HG03025 (cell line): ENCODE measurements at regions not wholly inside any gene's neighbourhood (a gene's known extent, or its start where the extent isn't known, plus 50 kb on each side); places are given as distances from the start of the nearest gene placed in this dataset.
"Not testable (repeated sequence)": the region's sequence is repeated elsewhere in the genome, so short reads cannot be mapped to it uniquely, and the experiment has no call there.

Experiments
- ATAC-seq: cut with Tn5 transposase; IDR thresholded peaks from one replicate; pipeline ENCODE4 v1.9.1; 2021; ENCODE audit warnings: mild to moderate bottlenecking, moderate library complexity; ENCODE audit not compliant: unreplicated experiment, low FRiP score

DNA sequence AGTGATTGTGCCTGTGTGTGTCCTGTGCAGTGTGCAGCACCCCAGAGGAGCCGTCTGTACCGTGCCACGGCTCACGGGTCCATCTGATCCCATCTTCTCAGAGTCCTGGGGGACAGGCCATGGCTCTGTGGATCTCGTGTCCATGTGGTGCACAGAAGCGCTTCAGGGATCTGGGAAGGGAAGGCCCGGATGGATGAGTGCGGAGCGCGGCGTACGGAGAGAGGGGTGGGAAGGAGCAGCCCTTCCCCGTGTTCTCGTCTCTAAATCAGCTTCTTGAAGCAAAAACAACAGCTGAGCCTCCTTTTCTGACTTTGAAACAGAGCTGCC, 208.4 kb downstream of the LAT start:
- ATAC-seq: not testable (repeated sequence)

DNA sequence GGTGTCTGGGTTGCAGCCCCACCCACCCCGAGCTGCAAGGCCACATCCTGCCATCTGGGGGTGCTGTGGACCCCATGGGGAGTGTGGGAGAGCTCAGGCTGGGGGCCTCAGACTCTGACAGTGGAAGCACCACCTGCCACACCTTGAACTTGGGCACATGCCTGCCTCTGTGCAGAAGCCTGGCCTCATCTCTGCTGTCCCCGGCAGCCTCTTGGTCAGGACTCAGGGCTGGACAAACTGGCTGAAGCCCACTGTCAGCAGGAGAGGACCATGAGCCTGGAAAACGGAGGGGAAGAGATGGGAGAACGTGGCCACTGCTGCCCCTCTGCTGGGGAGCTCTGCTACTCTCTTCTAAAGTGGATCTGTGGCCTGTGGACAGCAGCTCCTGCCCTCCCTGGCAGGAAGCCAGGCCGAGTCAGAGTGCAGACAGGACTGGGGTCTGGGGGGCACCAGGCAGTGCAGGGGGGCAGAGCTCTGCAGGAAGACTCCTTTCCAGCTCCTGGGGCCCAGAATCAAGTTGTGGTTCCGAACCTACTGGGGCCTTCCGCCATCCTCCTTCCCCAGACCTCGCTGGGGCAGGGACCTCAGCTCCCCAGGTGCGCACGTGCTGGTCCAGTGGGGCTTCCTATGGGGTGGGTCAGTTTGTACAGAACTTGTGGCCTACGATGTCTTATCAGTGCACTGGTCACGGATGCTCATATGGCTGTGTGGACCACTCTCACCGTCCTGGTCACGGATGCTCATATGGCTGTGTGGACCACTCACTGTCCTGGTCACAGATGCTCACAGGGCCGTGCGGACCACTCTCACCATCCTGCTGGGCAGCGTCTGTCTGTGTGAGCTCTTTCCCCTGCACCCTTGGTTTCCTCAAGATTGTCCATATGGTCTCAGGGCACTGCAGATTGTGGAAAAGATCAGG, 207.7 kb downstream of the LAT start:
- no peak for ATAC-seq

DNA sequence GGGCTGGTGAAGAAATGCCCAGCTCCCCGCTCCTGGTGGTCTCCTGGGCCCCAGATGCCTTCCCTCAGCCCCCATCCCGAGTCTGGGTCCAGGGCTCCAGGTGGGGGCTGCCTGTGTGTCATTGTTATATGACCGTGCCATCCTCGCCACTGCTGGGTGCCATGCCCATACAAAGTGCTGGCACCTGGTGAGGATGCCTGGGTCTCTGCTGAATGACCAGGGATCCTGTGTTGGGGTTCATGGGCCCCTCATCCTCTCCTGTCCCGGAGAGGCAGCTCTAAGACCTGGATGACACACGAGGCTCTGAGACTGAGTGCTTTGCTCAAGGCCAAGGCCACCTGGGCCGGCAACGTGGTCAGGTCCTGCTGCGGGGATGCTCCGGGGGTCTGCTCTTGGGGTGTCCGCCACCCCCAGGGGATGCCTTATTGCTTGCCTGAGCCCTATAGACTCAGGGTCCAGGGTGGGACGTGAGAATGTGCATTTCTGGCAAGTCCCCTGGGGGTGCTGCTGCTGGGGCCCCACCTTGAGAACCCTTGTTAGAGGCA, 206.9 kb downstream of the LAT start:
- not testable (repeated sequence) for ATAC-seq

DNA sequence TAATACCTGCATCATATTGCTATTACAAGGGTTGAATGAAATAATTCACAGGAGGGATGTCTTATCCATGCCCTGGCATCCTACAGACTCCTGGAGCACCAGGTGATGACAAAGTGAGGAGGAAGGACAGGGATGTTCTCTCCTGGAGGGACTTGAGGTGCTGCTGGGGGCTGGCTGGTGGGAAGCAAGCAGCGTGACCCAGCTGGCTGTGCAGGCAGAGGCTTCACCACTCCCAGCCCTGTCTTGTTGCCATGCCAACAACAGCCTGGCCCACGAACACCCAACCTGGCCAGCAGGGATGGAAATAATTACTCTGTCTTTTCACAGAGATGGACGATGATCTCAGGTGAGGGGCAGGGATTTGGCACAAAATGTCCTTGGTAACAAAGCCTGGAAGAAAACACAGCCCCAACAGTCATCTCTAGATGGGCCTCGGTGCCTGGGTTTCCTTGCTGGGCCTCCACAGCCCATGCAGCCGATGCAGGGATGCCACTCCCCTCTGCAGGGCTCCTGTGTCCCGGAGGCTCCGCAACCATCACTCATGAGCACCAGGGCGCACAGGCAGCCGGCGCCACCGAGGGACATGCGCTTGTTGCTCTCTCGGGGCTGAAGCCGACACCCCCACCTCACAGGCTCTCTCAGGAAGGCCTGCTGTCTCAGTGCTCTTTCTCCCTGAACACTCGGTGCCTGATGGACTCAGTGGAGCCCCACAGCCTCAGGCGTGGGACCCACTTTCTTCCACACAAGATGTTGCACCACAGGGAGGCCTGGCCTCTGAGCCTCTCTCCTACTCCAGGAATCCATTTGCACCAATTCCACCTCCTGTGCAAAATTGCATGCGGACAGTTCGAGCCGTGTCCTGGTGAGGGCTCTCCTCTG, 205.9 kb downstream of the LAT start:
- not testable (repeated sequence) for ATAC-seq

DNA sequence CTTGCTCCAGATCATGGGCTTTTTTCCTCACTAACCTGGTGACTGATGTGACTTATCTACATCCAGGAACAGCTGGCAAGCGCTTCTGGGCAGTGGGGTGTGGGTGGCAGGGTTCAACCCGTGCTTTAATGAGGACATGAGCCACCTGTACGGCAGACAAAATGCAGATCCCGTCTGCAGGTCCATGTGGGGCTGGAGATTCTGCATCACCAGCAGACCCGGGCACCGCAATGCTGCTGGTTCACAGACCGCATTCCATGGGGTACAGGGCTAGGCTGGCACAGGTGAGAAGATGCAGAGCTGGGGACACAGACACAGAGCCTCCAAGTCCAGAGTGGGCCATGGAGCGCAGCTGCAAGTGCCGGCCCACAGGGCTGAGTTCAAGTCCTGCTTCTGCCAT, 204.0 kb downstream of the LAT start:
- not testable (repeated sequence) for ATAC-seq

DNA sequence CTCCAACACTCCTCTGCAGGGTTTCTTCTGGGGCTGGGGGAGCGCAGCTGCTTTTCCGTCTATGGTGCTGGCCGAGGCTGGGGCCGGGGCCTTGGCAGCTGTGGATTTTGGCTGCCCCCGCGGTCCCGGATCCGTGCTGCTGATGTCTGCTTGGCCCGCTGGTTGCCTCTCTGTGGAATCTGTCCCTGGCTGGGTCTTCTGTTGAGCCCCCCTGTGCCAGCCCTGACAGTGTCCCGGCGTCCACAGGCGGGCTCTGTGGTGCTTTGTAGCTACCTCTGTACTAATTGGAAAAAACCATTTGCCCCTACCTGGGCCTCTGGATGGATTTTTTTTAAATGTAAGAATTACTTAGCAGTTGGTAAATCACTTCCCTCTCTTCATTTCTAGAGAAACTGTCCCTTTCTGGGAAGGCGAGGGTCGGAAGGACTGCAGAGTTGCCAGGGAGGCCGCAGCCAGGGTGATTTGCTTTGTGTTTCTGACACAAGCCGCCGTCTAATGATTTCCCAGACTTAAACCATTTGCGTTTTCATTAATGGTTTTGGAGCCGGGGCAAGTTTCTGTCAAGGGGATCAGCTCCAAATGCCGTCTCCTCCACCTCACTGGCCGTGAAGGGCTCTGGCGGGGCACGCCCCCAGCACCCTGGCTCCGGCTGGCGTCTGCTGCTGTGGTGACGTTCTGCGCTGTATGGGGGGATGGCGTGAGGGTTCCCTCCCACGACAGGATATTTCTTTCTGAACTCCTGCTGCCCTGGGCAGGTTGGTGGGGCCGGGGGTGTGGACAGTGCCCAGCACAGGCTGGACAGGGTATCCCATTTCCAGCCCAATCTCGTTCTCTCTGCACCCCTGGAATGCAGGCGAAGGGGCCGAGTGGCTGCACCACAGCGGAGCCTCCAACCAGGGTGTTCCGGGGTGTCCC, 201.7 kb downstream of the LAT start:
- not testable (repeated sequence) for ATAC-seq

DNA sequence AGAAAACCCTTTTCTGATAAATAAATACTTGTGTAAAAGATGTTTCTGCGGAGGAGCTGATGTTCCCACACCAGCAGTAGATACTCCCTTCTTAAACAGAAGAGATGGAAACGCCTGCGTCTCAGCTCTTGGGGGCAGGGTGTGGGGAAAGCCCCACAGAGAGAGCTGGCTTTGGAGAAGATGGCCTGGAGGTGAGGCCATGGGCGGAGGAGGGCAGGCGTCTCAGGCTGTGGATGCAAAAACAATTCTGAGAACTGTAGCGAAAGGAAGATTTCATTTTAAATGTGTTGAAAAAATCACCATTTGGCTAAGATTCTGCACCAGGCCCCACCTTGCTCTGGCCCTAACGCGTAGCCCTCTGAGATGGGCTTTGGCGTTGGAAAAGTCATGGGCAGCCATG, 201.0 kb downstream of the LAT start:
- ATAC-seq: not testable (repeated sequence)

DNA sequence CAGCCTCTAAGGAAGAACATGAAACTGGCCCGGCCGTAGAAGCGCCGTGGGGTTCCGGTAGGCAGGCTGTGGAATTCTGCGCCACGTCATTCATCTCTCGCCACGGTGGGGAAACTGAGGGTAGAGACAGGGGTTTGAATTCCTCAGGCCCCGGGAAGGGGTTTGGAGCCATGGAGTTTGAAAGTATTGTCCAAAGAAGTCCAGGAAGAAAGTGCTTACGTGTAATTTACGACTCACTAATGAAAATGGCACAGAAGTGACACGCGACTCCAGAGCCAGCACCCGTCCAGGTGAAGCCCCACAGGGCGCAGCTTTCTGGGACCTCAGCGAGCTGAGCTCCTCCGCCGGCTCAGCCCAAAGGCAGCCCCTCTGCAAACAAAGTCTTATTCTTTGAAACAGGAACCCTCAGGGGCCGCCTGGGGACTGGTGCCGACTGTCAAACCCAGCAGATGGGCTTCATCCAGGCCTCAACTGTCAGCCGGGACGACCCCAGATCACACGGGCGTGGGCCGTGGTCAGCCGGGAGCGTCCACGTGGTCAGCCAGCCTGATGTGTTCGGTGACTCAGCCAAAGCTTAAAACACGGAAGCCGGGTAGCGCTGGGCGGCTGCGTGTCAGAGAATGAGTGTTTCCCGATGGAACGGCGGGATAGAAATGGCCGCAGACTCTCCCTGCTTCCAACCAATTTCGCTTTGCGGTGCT, 200.0 kb downstream of the LAT start:
- ATAC-seq: not testable (repeated sequence)

DNA sequence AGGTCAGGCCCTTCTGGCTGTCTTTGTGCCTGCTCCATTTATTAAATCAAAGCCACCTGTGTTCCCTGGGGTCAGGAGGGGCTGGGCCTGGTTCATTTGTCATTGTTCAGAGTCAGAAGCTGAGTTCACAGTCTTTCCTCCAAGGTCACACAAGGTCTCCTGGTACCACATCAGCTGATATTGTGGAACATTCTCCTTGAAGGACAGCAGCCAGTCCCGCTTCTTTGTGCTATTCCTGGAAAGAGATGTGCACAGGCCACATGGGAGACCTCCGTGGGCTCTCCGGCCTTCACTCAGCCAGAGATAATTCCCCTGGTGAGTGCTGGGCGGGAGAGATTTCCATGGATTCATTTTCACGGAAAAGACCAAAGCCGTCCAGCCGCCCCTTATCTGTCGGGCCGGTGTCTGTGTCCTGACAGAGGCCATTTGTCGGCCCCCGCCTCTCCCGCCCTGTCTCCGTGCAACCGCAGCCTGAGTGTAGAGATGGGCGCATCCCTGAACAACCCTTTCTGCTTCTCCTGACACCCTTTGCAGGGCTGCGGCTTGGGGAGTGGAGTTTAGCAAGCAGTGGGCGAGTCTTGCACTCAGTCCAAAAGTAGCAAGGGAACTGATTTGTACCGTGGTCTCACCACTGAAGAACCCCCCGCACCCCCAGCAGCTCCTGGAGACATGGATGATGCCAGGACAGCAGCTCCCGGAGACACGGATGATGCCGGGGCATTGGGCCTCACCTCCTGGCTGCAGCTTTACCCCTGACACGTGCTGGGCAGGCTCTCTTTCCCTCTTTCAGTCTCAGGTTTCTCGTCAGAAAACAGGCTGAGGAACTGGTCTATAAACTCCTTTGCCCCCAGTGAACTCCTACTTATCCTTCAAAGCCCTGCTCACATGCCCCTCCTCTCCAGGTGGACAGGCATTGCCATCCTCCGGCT, 198.4 kb downstream of the LAT start:
- ATAC-seq: not testable (repeated sequence)

DNA sequence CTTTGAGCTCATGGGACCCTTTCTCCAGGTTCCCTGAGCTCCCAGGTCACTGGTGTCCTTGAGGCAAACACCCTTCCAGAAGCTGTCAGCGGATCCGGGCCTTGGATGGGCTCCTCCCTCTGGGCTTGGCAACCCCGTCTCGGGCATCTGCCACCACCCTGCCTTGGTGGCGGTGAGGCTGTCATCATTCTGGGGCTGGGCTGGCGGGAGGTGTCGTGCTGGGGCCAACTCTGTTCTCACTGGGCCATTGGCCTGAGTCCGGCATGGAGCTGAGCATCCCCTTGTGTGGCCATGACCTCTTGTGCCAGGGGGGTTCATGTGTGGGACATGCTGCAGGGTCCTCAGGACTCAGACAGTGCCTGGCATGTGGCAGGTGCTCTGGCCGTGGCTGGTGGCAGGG, 197.6 kb downstream of the LAT start:
- ATAC-seq: no peak

DNA sequence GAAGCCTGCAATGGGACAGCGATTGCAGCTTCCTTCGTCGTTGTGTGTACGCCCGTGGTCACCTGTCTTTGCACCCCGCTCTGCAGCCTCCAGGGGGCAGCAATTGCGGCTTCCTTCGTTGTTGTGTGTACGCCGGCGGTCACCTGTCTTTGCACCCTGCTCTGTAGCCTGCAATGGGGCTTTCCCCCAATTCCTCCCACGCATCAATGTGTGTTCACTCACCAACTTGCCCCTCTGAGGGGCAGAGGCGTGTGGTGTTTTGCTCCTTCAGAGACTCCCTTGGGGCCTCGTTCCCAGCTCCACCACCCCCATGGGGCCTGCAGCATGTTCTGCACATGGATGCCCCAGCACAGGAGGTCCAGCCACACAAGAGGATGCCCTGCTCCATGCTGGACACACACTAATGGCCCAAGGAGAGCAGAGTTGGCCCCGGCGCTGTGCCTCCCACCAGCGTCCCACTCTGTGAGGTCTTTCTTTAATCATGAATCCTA, 197.1 kb downstream of the LAT start:
- not testable (repeated sequence) for ATAC-seq

DNA sequence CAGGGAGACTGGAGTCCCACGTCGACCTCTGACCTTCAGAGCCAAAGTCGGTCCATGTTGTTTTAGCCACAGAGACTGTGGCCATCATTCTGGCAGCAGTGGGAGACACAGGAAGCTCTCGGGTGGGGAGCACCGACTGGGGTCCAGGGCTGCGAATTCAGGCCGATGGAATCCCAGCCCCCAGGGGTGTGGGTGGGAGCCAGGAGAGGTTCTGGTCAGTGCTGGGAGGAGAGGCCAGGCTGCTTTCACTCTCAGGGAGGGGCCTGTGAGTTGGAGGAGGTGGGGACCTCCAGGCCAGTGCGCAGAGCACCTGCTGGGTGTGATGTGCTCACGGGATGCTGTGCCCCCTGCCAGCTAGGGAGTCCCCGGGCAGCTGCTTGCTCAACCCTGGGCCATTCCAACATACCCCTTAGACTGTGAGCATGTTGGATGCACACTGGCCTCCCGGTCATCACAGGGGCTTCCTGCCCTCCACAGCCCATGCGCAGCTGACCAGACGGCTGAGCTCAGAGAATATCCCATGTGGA, 196.5 kb downstream of the LAT start:
- ATAC-seq: not testable (repeated sequence)

DNA sequence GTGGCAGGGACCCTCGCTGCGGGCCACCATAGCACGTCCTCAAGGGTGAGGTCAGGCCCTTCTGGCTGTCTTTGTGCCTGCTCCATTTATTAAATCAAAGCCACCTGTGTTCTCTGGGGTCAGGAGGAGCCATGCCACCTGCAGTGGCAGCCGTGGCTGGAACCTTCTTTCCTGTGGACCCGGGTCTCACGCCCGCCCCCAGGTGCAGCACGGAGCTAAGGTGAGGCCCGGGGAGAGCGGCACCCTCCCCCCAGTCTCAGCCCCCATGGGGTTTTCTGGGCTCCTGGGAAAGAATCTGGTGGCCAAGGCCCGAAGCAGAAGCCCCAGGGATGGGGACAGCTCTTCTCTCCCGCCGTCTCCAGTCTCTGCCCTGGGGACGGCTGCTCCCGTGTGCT, 195.4 kb downstream of the LAT start:
- not testable (repeated sequence) for ATAC-seq

DNA sequence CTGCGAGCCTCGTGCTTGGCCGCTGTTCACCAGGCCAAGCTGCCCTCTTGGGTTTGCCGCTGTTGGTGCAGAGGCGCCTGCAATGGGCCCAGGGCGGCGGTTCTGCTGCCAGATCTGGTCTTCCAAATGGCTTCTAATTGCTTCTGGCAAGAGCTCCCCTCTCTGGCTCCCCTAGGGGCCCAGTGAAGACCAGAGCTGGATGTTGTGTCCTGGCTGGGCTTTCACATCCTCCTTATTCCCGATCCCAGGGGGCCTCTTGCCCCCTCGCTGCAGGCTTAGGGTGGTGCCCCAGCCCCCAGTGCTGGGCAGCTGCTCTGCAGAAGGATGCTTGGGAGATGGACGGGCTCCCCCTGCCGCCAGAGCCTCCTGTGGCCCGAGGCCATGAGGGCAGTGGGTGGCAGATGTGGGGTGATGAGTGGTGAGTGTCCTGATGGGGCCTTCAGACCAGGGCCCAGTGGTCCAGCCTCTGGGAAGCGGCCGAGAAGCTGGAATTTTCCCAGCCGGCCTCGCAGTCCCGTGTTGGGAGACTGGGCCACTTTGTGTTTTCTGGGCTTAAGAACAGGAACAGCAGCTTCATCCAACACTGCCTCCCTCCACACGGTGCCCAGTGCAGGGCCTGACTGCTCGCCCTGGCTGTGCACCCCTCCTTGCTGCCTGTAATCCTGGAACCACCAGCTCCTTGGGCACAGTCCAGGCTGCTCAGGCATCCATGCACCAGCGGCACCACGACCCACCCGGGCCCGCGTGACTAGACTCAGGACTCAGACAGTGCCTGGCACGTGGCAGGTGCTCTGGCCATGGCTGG, 194.8 kb downstream of the LAT start:
- ATAC-seq: not testable (repeated sequence)

DNA sequence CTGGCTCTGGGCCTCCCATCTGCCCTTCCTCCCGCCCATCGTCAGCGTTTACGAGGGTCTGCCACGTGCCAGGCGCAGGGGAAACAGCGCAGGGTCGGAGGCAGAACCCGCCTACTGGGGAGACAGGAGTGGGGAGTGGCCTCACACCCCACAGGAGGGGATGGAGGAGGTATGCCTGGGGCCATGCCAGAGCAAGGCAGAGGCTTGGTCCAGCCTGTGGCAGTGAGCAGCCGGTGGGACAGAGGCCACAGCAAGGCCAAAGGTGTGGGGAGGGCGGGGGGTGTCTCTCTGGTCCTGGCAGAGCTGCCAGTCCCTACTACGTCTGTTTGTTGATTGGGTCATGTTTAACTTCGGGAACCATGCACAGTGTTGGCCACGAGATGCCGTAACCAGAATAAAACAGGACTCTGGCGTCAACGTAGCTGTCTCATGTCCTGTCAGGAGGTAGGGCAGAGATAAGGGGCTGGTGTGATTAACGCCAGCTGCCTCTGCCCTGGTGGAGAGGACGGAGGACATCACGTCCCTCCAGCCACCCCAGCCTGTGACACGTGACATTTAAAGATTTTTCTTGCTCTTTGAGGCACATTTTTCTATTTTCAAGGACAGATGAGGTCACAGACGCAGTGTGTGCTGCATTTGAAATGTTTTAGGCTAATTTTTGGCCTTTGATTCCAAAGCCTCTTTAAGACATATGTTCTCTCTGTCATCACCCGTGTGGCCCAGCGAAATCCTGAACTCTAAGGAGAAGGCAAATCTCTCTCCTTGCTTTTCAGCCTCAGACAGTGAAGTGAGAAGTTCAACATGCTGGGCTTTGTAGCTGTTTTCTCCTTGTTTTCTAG, 193.3 kb downstream of the LAT start:
- ATAC-seq: not testable (repeated sequence)

DNA sequence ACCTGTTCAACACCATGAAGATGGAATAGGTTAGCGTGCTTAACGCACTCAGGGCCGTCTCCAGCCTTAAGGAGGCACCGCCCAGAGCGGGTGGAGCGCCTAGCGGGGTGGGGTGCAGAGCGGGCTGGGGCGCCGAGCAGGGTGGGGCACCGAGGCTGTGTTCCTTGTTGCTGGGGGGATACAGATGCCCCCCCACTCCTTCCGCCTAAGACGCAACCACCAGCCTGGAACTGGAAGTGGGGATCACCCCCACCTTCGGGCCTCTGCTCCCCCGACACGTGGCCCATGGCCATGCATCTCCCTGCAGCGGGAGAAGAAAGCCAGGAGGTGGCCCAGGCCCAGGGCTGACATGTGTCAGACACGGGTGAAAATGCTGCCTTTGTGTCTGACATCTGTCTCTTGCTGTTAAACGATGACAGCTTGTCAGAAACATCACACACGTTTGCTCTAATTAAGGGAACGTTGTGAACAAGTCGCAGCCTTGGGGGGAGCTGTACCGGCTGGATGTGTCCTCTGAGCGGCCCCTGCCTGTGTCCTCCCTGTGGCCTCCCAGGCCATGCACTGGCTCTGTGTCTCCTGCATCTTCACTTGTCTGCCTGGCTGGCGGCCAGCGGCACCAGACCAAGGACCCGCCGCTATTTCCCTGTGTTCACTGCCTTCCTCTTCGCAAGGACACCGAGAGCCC, 192.5 kb downstream of the LAT start:
- not testable (repeated sequence) for ATAC-seq
